T-cell (primary cell): ENCODE measurements at regions not wholly inside any gene's neighbourhood (a gene's known extent, or its start where the extent isn't known, plus 50 kb on each side); places are given as distances from the start of the nearest gene placed in this dataset.

Source experiments
- ATAC-seq, 4 experiments: fragments of 200-7000 bp in 3 of 4; fragments of 150-1000 bp in 1 of 4; cut with Tn5 transposase; replicated peaks in 1 of 4; 1 replicate in 3 of 4; 2 replicates in 1 of 4; pipeline ENCODE4 v1.10.0; 2021; ENCODE audit warnings: moderate library complexity in 3 of 4, mild to moderate bottlenecking in 2 of 4, moderate number of reproducible peaks in 1 of 4
- CTCF ChIA-PET, 2 donors: fragments of 300-600 bp; sonication (Branson Sonifier 250); formaldehyde crosslinking; loops; one replicate each; lab custom pipeline; 2022; ENCODE audit warnings: antibody characterized with exemption in 2 of 2; lab: Charles Lee
- POLR2A ChIA-PET, 2 donors: fragments of 300-600 bp; sonication (Branson Sonifier 250); formaldehyde crosslinking; loops; one replicate each; lab custom pipeline; 2022; ENCODE audit warnings: antibody characterized with exemption in 2 of 2; lab: Charles Lee
- DNase-seq, 35 experiments: peaks; one replicate each; pipeline versions ENCODE4 v3.0.0 to v3.0.0-alpha.2; 2013 to 2023
- H3K27ac ChIP-seq: one replicate; pipeline ENCODE4 v1.5.1; 2013; ENCODE audit warnings: low read length
- H3K27me3 ChIP-seq, 2 experiments: replicated peaks in 1 of 2; 1 replicate in 1 of 2; 2 replicates in 1 of 2; pipeline versions ENCODE4 v1.6.1 to v1.7.0; 2013; ENCODE audit warnings: low read length in 1 of 2, mixed read lengths in 1 of 2; ENCODE audit not compliant: control insufficient read depth in 2 of 2, insufficient read depth in 2 of 2; ENCODE audit errors: extremely low read depth in 1 of 2
- H3K36me3 ChIP-seq, 2 donors: 1 replicate in 1 of 2; 2 replicates in 1 of 2; pipeline versions ENCODE4 v1.6.1 to v1.7.0; 2013; ENCODE audit warnings: low read length in 1 of 2; ENCODE audit not compliant: control insufficient read depth in 2 of 2, insufficient read depth in 1 of 2; ENCODE audit errors: extremely low read depth in 1 of 2
- H3K4me1 ChIP-seq, 2 experiments: 1 replicate in 1 of 2; 2 replicates in 1 of 2; pipeline versions ENCODE4 v1.6.1 to v1.7.0; 2013; ENCODE audit warnings: low read length in 2 of 2, mixed read lengths in 1 of 2; ENCODE audit not compliant: insufficient read depth in 2 of 2, control insufficient read depth in 1 of 2; ENCODE audit errors: extremely low read depth in 1 of 2
- H3K4me3 ChIP-seq, 2 donors: 1 replicate in 1 of 2; 2 replicates in 1 of 2; pipeline versions ENCODE4 v1.5.1 to v1.7.0; 2013; ENCODE audit warnings: mild to moderate bottlenecking in 2 of 2, low read length in 1 of 2, moderate library complexity in 1 of 2; ENCODE audit not compliant: control insufficient read depth in 1 of 2; ENCODE audit errors: extremely low read depth in 1 of 2
- H3K9me3 ChIP-seq: 2 replicates; pipeline ENCODE4 v1.7.0; 2013
- H3K27ac Mint-ChIP-seq, 2 donors: one replicate each; pipeline ENCODE4 v1.8.0; 2020 to 2021; ENCODE audit warnings: mild to moderate bottlenecking in 2 of 2, mixed read lengths in 2 of 2
- H3K27me3 Mint-ChIP-seq, 2 donors: one replicate each; pipeline ENCODE4 v1.8.0; 2021 to 2022; ENCODE audit warnings: mixed read lengths in 2 of 2
- H3K36me3 Mint-ChIP-seq: one replicate; pipeline ENCODE4 v1.8.0; 2021; ENCODE audit warnings: mixed read lengths
- H3K4me1 Mint-ChIP-seq, 3 donors: one replicate each; pipeline ENCODE4 v1.8.0; 2020 to 2022; ENCODE audit warnings: mixed read lengths in 3 of 3, mild to moderate bottlenecking in 1 of 3
- H3K4me3 Mint-ChIP-seq, 3 donors: one replicate each; pipeline ENCODE4 v1.8.0; 2020 to 2022; ENCODE audit warnings: mild to moderate bottlenecking in 3 of 3, mixed read lengths in 3 of 3, moderate library complexity in 3 of 3
- H3K9me3 Mint-ChIP-seq, 3 donors: one replicate each; pipeline ENCODE4 v1.8.0; 2020 to 2022; ENCODE audit warnings: mixed read lengths in 3 of 3
- WGBS: methylation state at CpG from one replicate; pipeline ENCODE4 v1.1.5; 2013; ENCODE audit warnings: missing lambda C conversion rate; ENCODE audit not compliant: insufficient coverage; 5-methylcytosine and 5-hydroxymethylcytosine counted together

DNA sequence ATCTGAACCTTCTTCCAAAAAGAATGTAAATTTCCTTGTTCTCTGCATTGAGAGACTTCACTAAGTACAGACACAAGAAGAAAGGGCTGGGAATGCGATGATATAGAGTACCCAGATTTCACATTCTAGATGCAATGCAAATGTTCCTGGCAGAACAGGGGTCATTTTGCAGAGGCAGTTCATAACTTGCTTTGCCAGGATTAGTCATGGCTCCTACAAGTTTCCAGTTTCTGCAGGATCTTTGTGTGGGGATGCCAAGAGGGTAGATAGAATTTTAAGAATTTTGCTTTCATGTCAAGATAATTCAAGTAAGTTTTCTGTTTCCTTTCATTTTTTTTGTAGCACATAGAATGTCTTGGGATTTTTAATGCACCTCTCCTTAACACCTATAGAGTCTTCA lies 181.2 kb downstream of the FGF9 start:
- CTCF ChIA-PET: no interaction called here
- WGBS: no CpG with 5 or more reads among the region's 1 CpG
- Histone ChIP-seq H3K27ac (no peak overlapping the region), H3K36me3 (no peaks in the 10 kb centered on the region), H3K4me1 (no peaks in the 10 kb centered on the region), H3K27me3 (peaks cover 0 to 2% of the 10 kb centered on the region in 2 experiments), H3K9me3 (no peaks in the 10 kb centered on the region), H3K4me3 (no peak overlapping the region)
- Mint-ChIP-seq H3K27ac (no peak overlapping the region), H3K4me1 (peaks cover 0 to 6% (median 5%) of the 10 kb centered on the region in 3 donors), H3K36me3 (no peaks in the 10 kb centered on the region), H3K27me3 (peaks cover 0 to 2% of the 10 kb centered on the region in 2 donors), H3K4me3 (no peak overlapping the region), H3K9me3 (no peaks in the 10 kb centered on the region)
- DNase-seq (no peak), ATAC-seq (no peak)
- POLR2A ChIA-PET: no interaction called here

DNA sequence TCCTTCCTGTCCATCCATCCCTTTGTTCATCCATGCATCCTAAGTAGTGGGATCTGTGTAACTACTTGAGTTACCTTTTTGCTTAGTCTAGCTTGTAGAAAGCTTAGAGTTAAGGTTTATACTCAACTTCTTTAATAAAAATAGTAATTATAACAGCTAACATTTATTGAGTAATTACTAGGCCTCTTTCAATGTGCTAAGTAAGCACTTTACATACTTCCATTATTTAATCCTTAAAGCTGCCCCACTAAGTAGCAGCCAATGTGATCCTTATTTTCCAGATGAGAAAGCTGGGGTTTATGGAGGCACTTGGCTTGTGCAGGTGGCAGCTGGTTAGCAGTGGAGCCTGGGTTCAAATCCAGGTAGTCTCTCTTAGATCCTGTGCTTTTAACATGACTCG lies 182.9 kb downstream of the FGF9 start:
- H3K4me1 ChIP-seq: no peaks in the 10 kb centered on the region
- no peak overlapping the region for H3K4me3 ChIP-seq
- H3K9me3 ChIP-seq: no peaks in the 10 kb centered on the region
- ATAC-seq (no peak), DNase-seq (no peak)
- ChIA-PET CTCF (no interaction called here), POLR2A (no interaction called here)
- Mint-ChIP-seq H3K4me3 (no peak overlapping the region), H3K36me3 (no peaks in the 10 kb centered on the region), H3K9me3 (no peaks in the 10 kb centered on the region), H3K4me1 (peaks cover 0 to 6% (median 5%) of the 10 kb centered on the region in 3 donors), H3K27me3 (no peaks in the 10 kb centered on the region), H3K27ac (no peak overlapping the region)
- no peak overlapping the region for H3K27ac ChIP-seq
- H3K36me3 ChIP-seq: no peaks in the 10 kb centered on the region
- no peaks in the 10 kb centered on the region for H3K27me3 ChIP-seq
- WGBS: no CpG with 5 or more reads among the region's 1 CpG

DNA sequence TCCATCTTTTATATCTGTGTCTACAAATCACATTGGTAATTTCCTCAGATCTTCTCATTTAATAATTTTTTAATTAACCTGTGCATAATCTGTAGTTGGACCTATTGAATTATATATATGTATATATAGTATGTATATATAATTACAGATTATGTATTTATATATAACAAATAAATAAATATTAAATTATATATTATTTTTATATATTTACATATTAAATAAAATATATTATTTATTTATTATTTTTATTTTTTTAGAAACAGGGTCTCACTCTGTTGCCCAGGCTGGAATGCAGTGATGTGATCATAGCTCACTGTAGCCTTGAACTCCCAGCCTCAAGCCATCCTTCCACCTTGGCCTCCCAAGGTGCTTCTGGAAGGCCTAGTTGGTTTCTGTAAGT lies 197.9 kb downstream of the FGF9 start:
- Histone ChIP-seq H3K4me3 (no peak overlapping the region), H3K27me3 (peaks cover 0 to 5% of the 10 kb centered on the region in 2 experiments), H3K36me3 (no peaks in the 10 kb centered on the region), H3K27ac (no peak overlapping the region), H3K9me3 (no peaks in the 10 kb centered on the region), H3K4me1 (no peaks in the 10 kb centered on the region)
- Mint-ChIP-seq H3K27ac (no peak overlapping the region), H3K36me3 (no peaks in the 10 kb centered on the region), H3K4me3 (no peak overlapping the region), H3K9me3 (peaks cover 0 to 13% (median 3%) of the 10 kb centered on the region in 3 donors), H3K27me3 (peaks cover 2 to 10% of the 10 kb centered on the region in 2 donors), H3K4me1 (no peaks in the 10 kb centered on the region)
- DNase-seq (no peak), ATAC-seq (no peak)
- POLR2A ChIA-PET: no interaction called here
- CTCF ChIA-PET: no interaction called here

DNA sequence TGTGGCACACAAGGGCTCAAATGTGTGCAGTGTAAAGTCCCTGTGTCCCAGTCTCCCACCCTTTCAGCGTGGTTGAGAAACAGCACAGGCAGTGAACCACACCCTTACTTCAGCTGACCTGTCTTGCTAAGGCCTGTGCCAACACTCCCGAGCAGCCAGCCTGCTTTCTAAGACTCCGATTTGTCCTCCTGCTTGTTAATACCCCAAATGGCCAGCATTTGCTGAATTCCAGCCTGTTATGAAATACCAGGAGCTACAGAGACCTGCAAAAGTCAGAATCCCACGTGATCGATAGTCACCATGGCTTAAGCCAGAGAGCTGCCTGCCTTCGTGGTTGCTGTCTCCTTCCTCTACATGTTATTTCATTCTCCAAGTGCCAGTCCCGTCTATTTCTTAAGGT lies 200.5 kb downstream of the FGF9 start:
- no peaks in the 10 kb centered on the region for H3K4me1 ChIP-seq
- H3K36me3 ChIP-seq: no peaks in the 10 kb centered on the region
- no peaks in the 10 kb centered on the region for H3K36me3 Mint-ChIP-seq
- no peak overlapping the region for H3K27ac Mint-ChIP-seq
- ChIA-PET CTCF (no interaction called here), POLR2A (interaction anchor here in 1 of 2 donors (0.6 kb wide), 1 partner anchor 18 kb away, joined by 4 read pairs; no protein-coding TSS in a partner anchor)
- peaks cover 2 to 8% of the 10 kb centered on the region in 2 donors for H3K27me3 Mint-ChIP-seq
- peaks cover 0 to 5% of the 10 kb centered on the region in 2 experiments for H3K27me3 ChIP-seq
- WGBS: 85% methylated on average over 5 of the region's 7 CpGs
- H3K9me3 Mint-ChIP-seq: no peaks in the 10 kb centered on the region
- H3K4me1 Mint-ChIP-seq: no peaks in the 10 kb centered on the region
- H3K4me3 Mint-ChIP-seq: no peak overlapping the region
- no peak overlapping the region for H3K27ac ChIP-seq
- no peaks in the 10 kb centered on the region for H3K9me3 ChIP-seq
- ATAC-seq (no peak), DNase-seq (no peak)
- no peak overlapping the region for H3K4me3 ChIP-seq

DNA sequence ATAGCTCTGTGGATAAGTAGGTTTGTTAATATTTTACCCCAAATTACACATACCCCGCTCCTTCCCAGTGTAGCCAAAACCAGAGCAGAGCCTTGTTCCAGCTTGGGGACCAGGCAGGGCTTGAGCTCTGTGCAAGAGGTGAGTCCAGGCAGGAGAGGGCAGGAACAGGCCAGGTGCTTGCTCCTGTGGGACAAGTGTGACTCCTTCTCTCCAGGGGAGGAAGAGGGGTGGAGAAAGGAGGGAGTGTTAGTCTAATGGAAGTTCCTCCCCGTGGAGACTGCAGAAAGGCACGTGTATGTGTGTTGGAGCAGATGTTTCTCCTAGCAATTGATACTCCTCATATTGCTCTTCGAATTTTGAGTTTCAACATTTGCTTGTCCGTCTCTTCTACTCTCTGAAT lies 201.0 kb downstream of the FGF9 start:
- Mint-ChIP-seq H3K9me3 (no peaks in the 10 kb centered on the region), H3K27me3 (peaks cover 2 to 4% of the 10 kb centered on the region in 2 donors), H3K27ac (no peak overlapping the region), H3K4me3 (no peak overlapping the region), H3K4me1 (no peaks in the 10 kb centered on the region), H3K36me3 (no peaks in the 10 kb centered on the region)
- Histone ChIP-seq H3K9me3 (no peaks in the 10 kb centered on the region), H3K27ac (no peak overlapping the region), H3K27me3 (peaks cover 0 to 3% of the 10 kb centered on the region in 2 experiments), H3K4me3 (no peak overlapping the region), H3K36me3 (no peaks in the 10 kb centered on the region), H3K4me1 (no peaks in the 10 kb centered on the region)
- ATAC-seq (no peak), DNase-seq (no peak)
- POLR2A ChIA-PET: no interaction called here
- WGBS: no CpG with 5 or more reads among the region's 5 CpGs
- CTCF ChIA-PET: no interaction called here

DNA sequence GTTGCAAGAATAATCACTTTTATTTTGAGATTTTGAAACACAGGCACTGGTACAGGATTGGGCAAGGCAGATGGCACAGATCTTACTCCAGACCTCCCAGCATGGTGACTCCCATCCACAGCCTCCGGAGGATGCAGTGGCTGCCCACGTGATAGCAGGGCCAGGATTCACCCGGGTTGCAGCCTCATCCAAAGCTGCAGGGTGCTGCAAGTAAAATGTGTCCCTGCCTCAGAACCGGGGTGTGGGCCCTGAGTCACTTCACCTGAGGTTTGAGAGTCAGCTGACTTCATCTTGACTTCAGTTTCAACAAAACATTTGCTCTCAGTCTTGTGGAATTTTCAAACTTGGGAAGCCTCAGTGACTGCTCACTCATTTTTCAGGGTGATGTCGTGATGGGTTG lies 201.9 kb downstream of the FGF9 start:
- Mint-ChIP-seq H3K4me1 (no peaks in the 10 kb centered on the region), H3K27ac (no peak overlapping the region), H3K36me3 (no peaks in the 10 kb centered on the region), H3K4me3 (no peak overlapping the region), H3K9me3 (no peaks in the 10 kb centered on the region), H3K27me3 (peaks cover 2 to 4% of the 10 kb centered on the region in 2 donors)
- ChIA-PET CTCF (no interaction called here), POLR2A (no interaction called here)
- H3K4me3 ChIP-seq: no peak overlapping the region
- no CpG with 5 or more reads among the region's 5 CpGs for WGBS
- no peak for DNase-seq
- no peaks in the 10 kb centered on the region for H3K4me1 ChIP-seq
- H3K36me3 ChIP-seq: no peaks in the 10 kb centered on the region
- ATAC-seq: no peak
- no peaks in the 10 kb centered on the region for H3K9me3 ChIP-seq
- no peak overlapping the region for H3K27ac ChIP-seq
- peaks cover 0 to 3% of the 10 kb centered on the region in 2 experiments for H3K27me3 ChIP-seq

DNA sequence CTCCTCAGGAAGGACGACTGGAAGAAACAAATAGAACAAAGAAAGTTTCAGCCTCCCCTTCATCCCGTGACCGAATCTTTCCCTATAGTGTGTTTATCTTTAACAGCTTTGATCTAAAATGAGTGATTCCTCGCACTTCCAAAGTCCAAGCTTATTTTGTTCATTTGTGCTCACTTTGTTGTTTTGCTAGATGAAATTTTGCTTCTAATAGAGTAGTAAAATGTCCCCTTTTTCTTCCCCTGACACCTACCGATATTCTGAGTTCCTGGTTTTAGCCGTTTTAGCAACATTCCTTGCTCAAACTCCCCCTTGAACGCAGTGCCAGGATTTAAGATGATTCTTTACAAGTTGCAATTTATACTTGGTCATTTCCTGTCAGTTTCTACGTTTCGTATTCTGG lies 204.2 kb downstream of the FGF9 start:
- ChIA-PET POLR2A (interaction anchor here in 1 of 2 donors (0.5 kb wide), 1 partner anchor 1398 kb away, joined by 3 read pairs; no protein-coding TSS in a partner anchor), CTCF (no interaction called here)
- H3K4me1 ChIP-seq: no peaks in the 10 kb centered on the region
- ATAC-seq: no peak
- peaks cover 0 to 7% of the 10 kb centered on the region in 2 experiments for H3K27me3 ChIP-seq
- no peaks in the 10 kb centered on the region for H3K36me3 ChIP-seq
- no peak overlapping the region for H3K27ac ChIP-seq
- no peak overlapping the region for H3K4me3 Mint-ChIP-seq
- 69% methylated on average over 3 of the region's 9 CpGs for whole genome bisulfite sequencing
- H3K27ac Mint-ChIP-seq: no peak overlapping the region
- no peaks in the 10 kb centered on the region for H3K4me1 Mint-ChIP-seq
- no peak overlapping the region for H3K4me3 ChIP-seq
- no peak for DNase-seq
- H3K36me3 Mint-ChIP-seq: no peaks in the 10 kb centered on the region
- H3K9me3 ChIP-seq: no peaks in the 10 kb centered on the region
- peaks cover 2 to 4% of the 10 kb centered on the region in 2 donors for H3K27me3 Mint-ChIP-seq
- no peaks in the 10 kb centered on the region for H3K9me3 Mint-ChIP-seq
